HepG2 (cell line): ENCODE measurements at regions not wholly inside any gene's neighbourhood (a gene's known extent, or its start where the extent isn't known, plus 50 kb on each side); places are given as distances from the start of the nearest gene placed in this dataset.

ENCODE experiments used
- FIP1L1 ChIP-seq: fragments of 200-400 bp; formaldehyde crosslinking; IDR thresholded peaks from 2 replicates; pipeline ENCODE4 v1.6.1; 2018; ENCODE audit warnings: low read depth, mild to moderate bottlenecking, low read length, moderate library complexity, borderline replicate concordance; ENCODE audit not compliant: insufficient read depth
- ONECUT2 ChIP-seq: sonication (generic); formaldehyde crosslinking; IDR thresholded peaks from 2 replicates; pipeline ENCODE4 v1.4.0; 2020; ENCODE audit warnings: missing genetic modification reagents
- PRPF4 ChIP-seq: fragments of 200-400 bp; formaldehyde crosslinking; IDR thresholded peaks from 2 replicates; pipeline ENCODE4 v1.6.1; 2016; ENCODE audit warnings: low read length, low read depth; ENCODE audit not compliant: poor library complexity, severe bottlenecking
- RFX1 ChIP-seq: fragments of 450-650 bp; IDR thresholded peaks from 2 replicates; pipeline ENCODE4 v1.6.1; 2017
- ZNF256 ChIP-seq: sonication (generic); formaldehyde crosslinking; conservative IDR thresholded peaks from 2 replicates; pipeline ENCODE4 v1.4.0; 2020; ENCODE audit warnings: missing genetic modification reagents
- TF ChIP-seq, protein P1 (sequence below): sonication (generic); formaldehyde crosslinking; IDR thresholded peaks from 2 replicates; pipeline ENCODE4 v1.8.0; 2022; ENCODE audit warnings: mild to moderate bottlenecking, missing genetic modification reagents
- TF ChIP-seq, protein P2 (sequence below), 2 experiments: fragments of 450-650 bp in 1 of 2; sonication (generic) in 1 of 2; formaldehyde crosslinking in 1 of 2; IDR thresholded peaks; 2 replicates each; pipeline versions ENCODE4 v1.6.1 to v1.8.0; 2016 to 2022; ENCODE audit warnings: antibody characterized with exemption in 1 of 2, mild to moderate bottlenecking in 1 of 2, missing genetic modification reagents in 1 of 2

DNA sequence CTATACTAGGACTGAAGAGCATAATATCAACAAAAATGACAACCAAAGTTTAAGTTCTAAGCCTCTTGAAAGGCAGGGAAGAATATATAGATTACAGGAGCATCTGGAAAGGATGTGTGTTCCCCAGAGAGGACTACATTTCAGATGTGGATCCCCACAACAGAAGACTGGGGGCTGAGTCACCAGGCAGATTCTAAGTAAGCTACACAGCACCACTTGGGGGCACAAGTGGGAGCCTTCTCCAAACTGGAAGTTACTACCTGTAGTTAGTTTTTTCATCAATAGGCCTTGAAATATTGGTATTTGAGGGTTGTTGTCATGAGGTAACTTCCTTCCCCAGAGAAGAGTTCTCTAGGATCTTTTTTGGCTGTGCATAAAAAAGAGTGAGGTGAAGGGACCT is 836.1 kb downstream of the NLGN4Y start (continued):
- no peak for TF ChIP-seq FIP1L1
- TF ChIP-seq ZNF256: no peak
- no peak for TF ChIP-seq ONECUT2 (CRISPR knock-in tag)
- TF ChIP-seq, protein P1, sequence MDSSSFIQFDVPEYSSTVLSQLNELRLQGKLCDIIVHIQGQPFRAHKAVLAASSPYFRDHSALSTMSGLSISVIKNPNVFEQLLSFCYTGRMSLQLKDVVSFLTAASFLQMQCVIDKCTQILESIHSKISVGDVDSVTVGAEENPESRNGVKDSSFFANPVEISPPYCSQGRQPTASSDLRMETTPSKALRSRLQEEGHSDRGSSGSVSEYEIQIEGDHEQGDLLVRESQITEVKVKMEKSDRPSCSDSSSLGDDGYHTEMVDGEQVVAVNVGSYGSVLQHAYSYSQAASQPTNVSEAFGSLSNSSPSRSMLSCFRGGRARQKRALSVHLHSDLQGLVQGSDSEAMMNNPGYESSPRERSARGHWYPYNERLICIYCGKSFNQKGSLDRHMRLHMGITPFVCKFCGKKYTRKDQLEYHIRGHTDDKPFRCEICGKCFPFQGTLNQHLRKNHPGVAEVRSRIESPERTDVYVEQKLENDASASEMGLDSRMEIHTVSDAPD (CRISPR knock-in tag): no peak
- TF ChIP-seq, protein P2, sequence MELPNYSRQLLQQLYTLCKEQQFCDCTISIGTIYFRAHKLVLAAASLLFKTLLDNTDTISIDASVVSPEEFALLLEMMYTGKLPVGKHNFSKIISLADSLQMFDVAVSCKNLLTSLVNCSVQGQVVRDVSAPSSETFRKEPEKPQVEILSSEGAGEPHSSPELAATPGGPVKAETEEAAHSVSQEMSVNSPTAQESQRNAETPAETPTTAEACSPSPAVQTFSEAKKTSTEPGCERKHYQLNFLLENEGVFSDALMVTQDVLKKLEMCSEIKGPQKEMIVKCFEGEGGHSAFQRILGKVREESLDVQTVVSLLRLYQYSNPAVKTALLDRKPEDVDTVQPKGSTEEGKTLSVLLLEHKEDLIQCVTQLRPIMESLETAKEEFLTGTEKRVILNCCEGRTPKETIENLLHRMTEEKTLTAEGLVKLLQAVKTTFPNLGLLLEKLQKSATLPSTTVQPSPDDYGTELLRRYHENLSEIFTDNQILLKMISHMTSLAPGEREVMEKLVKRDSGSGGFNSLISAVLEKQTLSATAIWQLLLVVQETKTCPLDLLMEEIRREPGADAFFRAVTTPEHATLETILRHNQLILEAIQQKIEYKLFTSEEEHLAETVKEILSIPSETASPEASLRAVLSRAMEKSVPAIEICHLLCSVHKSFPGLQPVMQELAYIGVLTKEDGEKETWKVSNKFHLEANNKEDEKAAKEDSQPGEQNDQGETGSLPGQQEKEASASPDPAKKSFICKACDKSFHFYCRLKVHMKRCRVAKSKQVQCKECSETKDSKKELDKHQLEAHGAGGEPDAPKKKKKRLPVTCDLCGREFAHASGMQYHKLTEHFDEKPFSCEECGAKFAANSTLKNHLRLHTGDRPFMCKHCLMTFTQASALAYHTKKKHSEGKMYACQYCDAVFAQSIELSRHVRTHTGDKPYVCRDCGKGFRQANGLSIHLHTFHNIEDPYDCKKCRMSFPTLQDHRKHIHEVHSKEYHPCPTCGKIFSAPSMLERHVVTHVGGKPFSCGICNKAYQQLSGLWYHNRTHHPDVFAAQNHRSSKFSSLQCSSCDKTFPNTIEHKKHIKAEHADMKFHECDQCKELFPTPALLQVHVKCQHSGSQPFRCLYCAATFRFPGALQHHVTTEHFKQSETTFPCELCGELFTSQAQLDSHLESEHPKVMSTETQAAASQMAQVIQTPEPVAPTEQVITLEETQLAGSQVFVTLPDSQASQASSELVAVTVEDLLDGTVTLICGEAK (IDR thresholded peaks at IDR 0.05): no peak
- TF ChIP-seq, protein P2 (CRISPR knock-in tag; IDR thresholded peaks at IDR 0.05): no peak
- TF ChIP-seq RFX1: no peak
- TF ChIP-seq PRPF4: no peak
